HUDEP-2 (cell line): ENCODE measurements at regions not wholly inside any gene's neighbourhood (a gene's known extent, or its start where the extent isn't known, plus 50 kb on each side); places are given as distances from the start of the nearest gene placed in this dataset.

Experiments
- DNase-seq, 76 experiments: peaks; one replicate each; lab custom pipeline; 2025; ENCODE audit not compliant: unreplicated experiment in 76 of 76; lab: John Stamatoyannopoulos, UW

DNA sequence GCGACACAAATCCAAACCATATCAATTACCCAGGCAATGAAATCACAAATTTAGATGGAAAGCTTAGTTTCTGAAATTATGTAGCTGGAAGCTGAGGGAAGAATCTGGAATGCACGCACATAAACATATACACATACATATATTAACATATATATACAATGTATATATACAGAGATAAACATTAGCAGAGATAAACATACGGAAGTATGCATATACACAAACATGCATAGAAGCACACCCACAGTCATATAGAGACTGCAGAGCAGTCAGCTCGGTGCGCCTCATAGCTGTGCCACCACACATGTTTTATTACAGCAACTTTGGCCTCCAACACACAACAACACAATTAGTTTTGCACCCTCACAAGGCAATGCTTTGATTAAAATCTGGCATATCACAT lies 288.1 kb downstream of the TEX29 start:
- DNase-seq, result no peak

DNA sequence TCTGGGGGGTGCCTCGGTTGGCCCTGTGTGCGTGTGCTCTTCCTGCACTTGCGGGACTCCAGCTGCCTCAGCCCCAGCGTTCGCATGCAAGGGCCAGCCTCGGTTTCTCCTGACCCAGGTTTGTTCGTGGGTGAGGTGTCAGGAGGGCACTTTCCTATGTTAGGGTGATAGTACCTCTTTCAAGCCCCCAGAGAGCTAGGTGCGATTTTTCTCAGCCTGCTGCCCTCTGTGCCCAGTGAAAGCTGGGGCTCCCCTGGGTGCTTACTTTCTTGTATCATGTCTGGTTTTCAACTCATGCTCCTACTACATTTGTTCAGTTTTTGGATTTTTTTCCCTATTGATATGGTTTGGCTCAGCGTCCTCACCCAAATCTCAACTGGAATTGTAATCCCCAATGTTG lies 289.2 kb downstream of the TEX29 start:
- DNase-seq, result no peak

DNA sequence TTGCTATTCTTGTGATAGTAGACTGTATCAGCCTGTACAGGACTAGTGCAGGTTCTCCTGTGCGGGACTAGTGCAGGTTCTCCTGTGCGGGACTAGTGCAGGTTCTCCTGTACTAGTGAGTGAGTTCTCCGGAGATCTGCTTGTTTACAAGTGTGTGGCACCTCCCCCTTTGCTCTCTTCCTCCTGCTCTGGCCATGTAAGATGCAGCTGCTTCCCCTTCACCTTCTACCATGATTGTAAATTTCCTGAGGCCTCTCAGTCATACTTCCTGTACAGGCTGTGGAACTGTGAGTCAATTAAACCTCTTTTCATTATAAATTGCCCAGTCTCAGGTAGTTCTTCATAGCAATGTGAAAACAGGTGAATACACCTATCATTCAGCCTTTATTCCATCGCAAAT lies 289.6 kb downstream of the TEX29 start:
- no peak for DNase-seq

DNA sequence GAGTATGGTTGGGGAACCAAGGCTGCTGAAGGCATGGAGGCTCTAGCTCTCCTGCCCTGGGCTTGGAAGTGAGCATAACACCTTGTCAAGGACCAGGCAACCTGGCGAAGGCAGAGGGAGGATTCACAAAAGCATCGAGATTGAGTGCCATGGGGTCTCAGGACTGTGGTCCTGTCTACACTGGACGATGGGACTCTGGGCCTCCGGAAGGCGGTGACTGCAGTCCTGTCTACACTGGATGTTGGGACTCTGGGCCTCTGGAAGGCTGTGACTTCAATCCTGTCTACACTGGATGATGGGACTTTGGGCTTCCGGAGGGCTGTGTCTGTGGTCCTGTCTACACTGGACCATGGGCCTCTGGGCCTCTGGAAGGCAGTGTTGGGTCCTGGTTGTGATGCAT lies 290.4 kb downstream of the TEX29 start:
- DNase-seq, result no peak

DNA sequence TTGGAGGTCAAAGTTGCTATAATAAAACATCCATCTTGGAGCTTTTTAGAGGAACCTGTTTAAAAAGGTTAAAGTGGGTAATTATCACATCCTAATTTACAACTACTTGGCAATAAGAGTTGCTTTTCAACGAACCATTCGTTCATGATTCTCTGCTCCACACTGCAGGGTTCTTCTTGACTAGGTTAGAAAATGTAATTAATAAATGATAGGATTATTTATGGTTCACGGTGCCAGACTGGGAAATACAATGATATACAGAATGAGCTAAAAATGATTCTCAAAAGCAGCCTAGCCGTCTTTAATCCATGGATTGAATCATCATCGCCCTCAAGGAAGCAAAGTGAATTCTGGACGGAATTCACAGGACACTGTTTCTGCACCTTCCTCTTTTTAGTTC lies 291.2 kb downstream of the TEX29 start:
- DNase-seq, result no peak

DNA sequence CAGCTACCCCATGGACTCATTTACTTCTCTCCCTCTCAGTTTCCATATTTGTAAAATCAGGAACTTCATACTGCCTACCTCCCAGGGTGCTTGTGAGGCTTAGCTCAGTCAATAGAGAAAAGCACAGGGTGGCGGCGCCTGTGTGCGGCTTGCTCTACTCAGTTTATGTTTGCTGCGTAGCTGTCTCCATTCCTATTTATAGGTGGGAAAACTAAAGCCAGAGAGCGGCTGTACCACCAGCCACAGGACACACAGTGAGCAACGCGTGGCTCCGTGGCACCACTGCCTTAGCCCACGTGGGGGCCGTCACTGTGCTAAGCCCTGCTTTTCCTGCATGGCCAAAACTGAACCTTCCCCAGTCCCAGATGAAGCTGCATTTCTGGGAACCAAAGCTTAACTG lies 292.4 kb downstream of the TEX29 start:
- DNase-seq, result no peak

DNA sequence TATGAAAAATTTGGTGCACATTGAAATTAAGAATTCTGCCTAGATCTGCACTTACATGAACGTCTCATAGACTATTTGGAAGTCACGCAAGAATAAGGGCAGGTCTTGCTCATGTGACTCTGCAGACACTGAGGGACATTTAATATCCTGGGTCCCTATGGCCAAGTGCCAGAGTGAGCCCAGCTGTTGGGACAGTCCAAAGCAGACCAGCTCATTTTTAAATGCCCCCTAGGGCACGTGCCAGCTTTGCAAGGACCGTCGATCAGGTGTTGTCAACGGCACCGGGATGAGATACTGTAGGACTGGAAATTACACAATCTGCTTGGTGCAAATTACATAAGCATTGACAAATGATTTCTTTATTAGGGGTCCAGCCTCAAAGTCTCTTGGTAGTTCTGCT lies 293.6 kb downstream of the TEX29 start:
- DNase-seq, result no peak

DNA sequence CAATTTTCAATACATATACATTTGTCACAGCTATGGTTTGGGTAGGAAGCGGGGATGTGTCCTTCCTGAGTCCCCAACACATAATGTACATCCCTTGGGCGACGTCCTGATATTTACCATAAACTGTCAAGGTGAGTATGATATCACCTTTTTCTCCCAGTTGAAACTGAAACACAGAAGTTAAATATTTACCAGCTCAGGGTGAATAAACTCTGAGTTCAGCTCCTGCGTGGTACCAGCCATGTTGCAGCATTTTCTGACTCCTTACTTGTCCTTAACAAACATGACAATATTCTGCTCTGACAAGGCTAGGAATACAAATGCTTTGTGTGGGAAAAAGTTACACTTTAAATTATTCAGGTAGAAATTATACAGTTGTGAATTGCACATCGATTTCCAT lies 294.2 kb downstream of the TEX29 start:
- no peak for DNase-seq

DNA sequence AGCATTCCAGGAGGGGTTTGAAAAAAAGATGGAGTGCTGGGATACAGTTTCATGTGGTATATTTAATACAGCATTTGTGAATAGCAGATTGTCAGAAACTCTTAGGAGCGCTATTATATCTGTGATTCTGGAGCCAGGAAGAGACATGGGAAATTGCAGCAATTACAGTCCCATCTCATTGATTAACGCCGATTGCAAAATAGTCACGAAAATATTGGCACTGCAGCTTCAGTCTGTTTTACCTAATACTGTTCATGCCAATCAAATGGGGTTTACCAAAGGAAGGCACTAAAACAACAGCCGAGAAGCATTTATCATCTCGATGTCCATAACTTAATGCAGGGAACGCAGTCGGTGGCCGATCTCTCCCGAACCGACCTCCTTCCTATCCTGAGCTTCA lies 295.8 kb downstream of the TEX29 start:
- DNase-seq, result no peak

DNA sequence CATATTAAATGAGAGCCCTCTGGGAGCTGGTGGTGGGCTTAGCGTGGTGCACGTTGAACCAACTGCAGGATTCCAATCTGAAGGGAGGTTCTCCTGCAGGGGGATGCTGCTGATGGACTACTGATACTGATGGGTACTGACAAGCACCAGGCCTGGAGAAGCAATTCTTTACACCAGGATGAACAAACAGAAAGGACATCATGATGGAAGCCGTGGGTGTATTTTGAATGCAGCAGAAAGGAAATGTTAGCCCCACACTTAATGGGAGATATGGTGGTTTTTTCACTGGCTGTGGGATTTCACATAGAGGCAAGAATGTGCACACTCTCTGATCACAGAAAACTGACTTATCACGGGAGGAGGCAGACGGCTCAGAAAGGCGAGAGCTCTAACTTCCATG lies 299.7 kb downstream of the TEX29 start:
- DNase-seq, result no peak

DNA sequence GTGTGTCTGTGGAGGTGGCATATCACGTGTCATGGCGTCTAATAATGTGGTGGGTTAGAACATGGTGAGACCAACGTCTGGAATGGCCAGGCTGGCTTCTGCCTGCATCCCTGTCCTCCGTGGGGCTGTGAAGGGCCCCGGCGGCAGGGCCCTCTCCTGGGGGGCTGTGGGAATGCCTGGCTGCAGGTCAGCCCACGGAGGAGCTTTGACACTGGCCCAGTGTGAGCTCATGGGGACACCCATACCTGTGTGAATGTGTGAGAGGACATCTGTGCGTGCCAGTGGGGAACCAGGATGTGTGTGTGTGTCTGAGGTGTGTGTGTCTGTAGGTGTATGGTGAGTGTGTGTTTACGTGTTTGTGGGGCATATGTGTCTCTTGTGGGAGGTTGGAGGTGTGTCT lies 300.1 kb downstream of the TEX29 start:
- no peak for DNase-seq

DNA sequence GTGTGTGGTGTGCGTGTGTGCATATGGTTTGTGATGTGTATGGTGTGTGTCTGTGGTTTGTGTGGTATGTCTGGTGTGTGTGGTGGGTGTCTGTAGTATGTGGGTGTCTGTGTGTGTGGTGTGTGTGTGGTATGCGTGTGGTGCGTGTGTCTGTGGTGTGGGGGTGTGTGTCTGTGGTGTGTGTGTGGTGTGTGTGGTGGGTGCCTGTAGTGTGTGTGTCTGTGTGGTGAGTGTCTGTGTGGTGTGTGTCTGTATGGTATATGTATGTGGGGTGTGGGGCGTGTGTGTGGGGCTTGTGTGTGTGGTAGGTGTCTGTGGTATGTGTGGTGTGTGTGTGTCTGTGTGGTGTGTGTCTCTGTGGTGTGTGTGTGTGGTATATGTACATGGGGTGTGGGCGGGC lies 300.7 kb downstream of the TEX29 start:
- DNase-seq, result no peak

DNA sequence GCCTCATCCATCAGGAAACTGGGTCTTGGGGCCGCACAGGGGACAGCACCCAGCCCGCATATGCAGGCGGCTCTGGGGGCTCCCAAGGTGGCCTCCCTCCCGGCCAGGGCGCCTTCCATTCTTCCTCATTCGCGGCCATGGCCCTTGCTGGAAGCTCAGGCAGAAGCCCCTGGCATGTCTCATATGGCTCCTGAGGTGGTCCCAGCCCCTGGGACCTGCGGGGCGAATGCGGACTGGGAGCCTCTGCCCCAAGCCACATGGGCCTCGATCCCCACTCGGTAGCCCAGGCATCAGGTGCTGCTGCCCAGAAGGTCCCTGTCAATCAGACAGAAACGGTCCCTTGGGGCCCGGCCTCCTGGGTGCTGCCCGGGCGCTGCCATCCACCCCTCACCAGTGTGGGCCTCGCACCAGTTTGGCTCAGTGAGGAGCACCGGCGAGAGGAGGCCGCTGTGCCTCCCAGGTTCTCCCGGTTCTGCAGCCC lies 301.6 kb downstream of the TEX29 start:
- DNase-seq, result no peak

DNA sequence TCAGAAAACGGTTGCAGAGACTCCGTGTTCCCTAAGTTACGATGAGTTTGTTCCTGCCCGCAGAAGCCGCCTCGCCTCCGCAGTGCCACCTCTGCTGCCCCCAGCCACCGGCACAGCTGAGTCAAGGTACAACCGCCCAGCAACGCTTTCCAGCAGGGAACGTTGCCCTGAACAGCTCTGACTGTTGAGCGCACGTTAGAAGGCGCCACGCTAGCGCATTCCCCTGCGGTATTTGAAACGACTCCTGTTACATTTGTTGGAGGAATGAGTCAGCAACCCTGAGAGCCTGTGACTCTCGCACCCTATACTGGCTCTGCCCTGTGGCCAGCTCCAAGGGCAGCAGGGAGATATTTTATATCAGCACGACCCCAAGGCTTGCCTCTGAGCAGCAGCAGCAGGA lies 302.8 kb downstream of the TEX29 start:
- no peak for DNase-seq

DNA sequence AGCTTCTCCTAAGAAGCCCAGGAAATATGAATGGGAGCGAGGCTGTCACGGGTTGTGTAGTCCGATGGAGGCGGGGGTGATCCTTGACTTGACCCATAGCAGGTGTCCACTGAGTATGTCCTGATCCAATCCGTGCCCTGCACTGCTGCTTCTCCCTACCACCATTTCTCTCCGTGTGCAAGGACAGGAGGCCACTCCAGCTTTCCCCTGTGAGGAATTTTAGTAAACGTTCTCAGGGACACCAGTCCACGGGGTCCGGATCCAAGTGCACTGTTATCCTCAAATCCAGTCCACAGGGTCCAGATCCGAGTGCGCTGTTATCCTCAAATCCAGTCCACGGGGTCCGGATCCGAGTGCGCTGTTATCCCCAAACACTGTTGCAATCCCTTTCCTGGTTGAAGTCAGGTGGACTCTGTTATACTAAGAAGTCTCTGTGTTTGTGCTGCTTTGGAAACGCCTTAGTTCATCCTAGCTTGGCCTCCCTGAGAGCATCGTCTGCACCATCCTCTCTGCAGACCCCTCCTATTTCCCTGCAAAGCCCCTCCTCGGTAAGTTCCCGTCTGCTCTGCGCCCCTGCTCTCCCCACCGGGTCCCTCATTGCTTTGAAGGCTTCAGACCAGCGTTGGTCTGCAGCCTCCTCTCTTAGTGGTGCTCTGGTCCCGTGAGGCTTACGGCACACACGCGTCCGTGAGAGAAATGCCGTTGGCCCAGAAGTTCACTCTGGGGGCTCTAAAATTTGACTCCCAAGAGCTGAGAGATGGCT lies 303.5 kb downstream of the TEX29 start:
- no peak for DNase-seq

DNA sequence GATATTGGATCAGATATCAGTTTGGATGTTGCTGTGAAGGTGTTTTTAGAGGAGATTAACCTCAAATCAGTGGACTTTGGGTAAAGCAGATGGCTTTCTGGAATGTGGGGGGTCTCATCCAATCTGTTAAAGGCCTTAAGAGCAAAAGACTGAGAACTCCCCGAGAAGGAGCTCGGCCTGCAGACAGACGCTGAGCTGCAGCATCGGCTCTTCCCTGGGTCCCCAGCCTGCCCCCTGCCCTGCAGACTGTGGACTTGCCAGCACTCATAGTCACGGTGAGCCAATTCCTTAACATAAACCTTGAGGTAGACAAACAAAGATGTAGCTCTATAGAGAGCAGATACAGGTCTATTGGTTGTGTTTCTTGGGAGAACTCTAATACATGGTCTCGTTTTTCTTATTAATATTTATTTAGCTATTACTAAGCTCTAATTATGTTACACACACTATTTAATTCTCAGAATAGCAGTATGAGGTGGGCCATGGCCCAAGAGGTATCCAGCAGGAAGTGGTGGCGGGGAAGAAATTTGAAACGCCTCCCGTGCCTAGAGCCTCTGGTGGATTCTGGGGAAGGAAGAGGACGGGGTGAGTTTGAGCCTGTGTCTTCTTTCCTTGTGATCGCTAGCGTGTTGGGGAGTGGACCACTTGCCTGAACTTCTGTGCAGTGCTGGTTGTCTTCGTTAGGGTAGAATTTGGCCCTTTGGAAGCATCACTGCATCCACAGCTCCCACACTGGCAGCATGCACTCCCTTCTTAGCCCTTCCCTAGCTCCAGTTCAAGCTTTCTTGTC lies 305.3 kb downstream of the TEX29 start:
- DNase-seq, result no peak

DNA sequence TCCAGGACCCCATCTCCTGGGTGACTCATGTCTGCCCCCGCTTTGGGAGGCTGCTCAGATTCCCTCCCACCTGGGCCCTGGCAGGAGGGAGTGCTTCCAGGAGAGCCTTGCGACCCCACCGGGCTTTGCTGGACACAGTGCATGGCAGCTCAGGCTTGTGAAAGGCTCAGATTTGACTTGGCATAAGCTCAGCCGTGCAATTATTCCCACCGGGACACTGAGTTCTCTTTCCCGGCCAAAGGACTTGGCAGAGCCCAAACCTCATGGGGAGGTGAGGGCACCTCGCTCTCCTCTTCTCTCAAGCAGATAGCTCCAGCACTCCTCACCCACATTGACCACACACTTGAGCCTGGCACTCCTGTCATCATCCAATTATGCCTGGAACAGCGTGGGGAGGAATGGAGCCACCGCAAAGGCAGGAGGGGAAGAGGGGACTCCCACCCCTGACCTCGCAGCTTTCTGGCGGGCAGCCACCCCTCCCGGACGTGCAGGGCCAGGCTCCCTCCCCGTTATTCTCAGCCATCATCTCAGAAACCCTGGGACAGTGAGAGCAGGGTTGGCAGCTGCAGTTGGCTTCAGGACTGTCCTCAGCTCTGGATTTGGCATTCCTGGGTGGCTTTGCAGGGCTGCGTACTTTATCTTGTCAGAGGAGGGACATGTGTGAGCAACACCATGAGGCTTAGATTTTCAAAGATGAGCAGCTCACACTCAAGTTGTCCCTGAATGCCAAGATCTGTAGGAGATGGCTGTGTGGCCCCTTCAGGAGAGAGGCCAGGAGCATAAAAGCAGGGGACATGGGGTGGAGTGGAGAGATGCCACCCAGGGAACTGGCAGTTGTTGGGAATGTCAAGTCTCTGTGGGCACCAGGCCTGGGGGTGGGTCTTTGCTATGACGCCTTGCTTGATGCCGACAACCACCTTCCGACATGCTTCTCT lies 306.2 kb downstream of the TEX29 start:
- DNase-seq, result no peak

DNA sequence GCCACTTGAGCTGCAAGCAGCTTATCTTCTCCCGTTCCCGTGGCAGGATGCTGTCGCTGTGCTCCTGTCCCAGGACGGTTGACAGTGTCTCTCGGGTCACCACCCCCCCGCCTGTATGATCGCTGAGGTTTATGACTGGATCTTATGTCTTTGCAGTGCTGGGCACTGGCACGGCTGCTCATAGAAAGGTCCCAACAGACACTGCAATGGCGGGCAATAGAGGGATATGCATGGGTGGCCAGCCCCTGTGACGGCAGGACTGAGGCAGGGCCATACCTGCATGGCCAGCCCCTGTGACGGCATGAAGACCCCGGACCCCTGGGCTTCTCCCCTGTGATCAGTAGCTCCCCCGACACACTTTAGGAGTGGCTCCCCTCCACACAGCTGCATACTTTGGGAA lies 307.2 kb downstream of the TEX29 start:
- DNase-seq, result no peak

DNA sequence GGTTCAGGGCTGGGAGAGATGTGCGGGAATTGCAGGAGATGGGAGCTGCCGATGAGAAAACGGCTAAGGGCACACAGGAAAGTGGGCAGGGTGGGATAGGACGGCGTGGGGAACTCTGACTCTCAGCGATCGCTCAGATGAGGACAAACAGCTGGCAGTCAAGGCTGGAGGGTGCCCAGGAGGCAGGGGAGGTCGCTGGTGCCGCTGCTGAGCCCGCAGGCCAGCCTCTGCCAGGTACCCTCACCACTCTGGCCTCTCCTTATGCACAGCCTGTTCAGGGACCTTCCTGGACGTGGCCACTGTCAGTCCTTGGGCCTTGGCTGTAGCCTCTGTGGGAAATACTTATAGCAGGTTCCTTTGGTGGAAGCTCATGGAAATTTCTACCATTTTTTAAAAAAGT lies 308.6 kb downstream of the TEX29 start:
- DNase-seq, result no peak

DNA sequence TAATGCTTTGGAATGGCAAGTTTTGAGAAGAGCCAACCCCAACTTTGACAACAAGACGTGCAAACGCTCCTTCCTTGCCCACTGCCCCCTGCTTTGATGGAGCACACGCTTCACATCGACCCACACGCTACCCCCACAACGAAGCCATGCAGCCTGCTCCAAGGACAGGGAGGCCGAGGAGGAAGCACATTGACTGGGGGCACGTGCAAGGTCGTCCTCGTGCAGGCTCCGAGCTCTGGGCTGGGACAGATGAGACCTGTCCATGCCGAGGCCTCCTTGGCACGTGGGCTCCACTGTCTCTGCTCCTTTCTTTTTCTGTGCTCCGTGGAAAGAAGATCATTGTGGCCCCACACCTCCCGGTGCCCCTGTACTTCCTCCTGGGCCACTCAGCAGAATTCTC lies 309.0 kb downstream of the TEX29 start:
- no peak for DNase-seq

DNA sequence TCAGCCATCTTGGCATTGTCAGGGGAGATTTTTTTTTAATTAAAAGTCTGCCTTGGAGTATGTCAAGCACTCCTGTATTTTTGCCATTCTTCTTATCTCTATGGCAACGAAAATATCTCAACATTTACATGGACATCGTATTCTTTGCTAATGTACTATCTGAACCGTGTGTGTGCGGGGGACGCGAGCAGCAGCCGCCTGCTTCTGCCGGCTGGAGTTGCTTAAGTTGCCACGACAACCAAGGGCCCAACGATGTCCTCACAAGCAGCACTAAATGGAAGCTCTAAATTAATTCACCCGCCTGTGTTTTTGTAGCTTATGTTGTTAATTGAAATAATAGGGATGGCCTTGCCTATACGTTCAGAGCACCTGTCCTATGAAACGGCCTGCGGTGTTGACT lies 309.5 kb downstream of the TEX29 start:
- DNase-seq, result no peak
